Adrenal gland (tissue), 9 donors: ENCODE measurements at regions not wholly inside any gene's neighbourhood (a gene's known extent, or its start where the extent isn't known, plus 50 kb on each side); places are given as distances from the start of the nearest gene placed in this dataset.

Source experiments
- DNase-seq, 7 donors: peaks; one replicate each; pipeline ENCODE4 v3.0.0-alpha.2; 2019 to 2020
- H3K27ac ChIP-seq, 5 donors: fragments of 200-600 bp; sonication (generic) in 4 of 5; 1 replicate in 3 of 5; 2 replicates in 2 of 5; pipeline versions ENCODE4 v1.5.1 to v1.8.0; 2016 to 2020; ENCODE audit warnings: mild to moderate bottlenecking in 1 of 5
- H3K27me3 ChIP-seq: fragments of 200-600 bp; 2 replicates; pipeline ENCODE4 v1.8.0; 2021
- H3K36me3 ChIP-seq, 2 donors: fragments of 200-600 bp; replicated peaks in 1 of 2; 1 replicate in 1 of 2; 2 replicates in 1 of 2; pipeline versions ENCODE4 v1.5.1 to v1.8.0; 2018 to 2022
- H3K4me1 ChIP-seq, 2 donors: fragments of 200-600 bp; replicated peaks in 1 of 2; 1 replicate in 1 of 2; 2 replicates in 1 of 2; pipeline versions ENCODE4 v1.5.1 to v1.8.0; 2018 to 2021
- H3K4me3 ChIP-seq, 4 donors: fragments of 200-600 bp; sonication (generic) in 3 of 4; one replicate each; pipeline ENCODE4 v1.5.1; 2016 to 2018
- H3K9me3 ChIP-seq, 3 donors: fragments of 200-600 bp; sonication (generic) in 1 of 3; replicated peaks in 1 of 3; 1 replicate in 2 of 3; 2 replicates in 1 of 3; pipeline versions ENCODE4 v1.5.1 to v1.8.0; 2016 to 2021
- CTCF ChIP-seq, 6 experiments: fragments of 450-650 bp in 4 of 6; fragments of 200-600 bp in 2 of 6; sonication (generic) in 1 of 6; IDR thresholded peaks; 1 replicate in 5 of 6; 2 replicates in 1 of 6; pipeline versions ENCODE4 v1.5.1 to v1.8.0; 2016 to 2021; ENCODE audit warnings: antibody characterized with exemption in 6 of 6, mild to moderate bottlenecking in 2 of 6, moderate library complexity in 1 of 6
- POLR2A ChIP-seq, 2 donors: fragments of 450-650 bp; IDR thresholded peaks; one replicate each; pipeline ENCODE4 v1.6.1; 2017; ENCODE audit warnings: antibody characterized with exemption in 2 of 2, mild to moderate bottlenecking in 2 of 2, moderate library complexity in 1 of 2
- WGBS, 4 donors: extraction: QIAGEN DNeasy Blood & Tissue Kit in 2 of 4; methylation state at CpG; one replicate each; pipeline versions ENCODE4 v1.1.5 to v1.1.7; 2013 to 2017; 5-methylcytosine and 5-hydroxymethylcytosine counted together
- intact Hi-C, 2 donors: fragments of 100-400 bp; cut with DNase I; formaldehyde crosslinking; loops; one replicate each; pipeline versions ENCODE4 v1.14.1 to v1.15.0; 2022 to 2023
- donor health status: healthy with polysubstance abuse.
- donor health status: Bipolar disorder and iron deficiency.
- donor health status: DM: yes; HTN: yes; CAD: no.
- donor health status: DM: no; HTN: no; CAD: no.
- donor health status: DM: no; HTN: no; CAD: no.

- Histone ChIP-seq H3K4me1 (no peaks in the 10 kb centered on the region), H3K36me3 (no peaks in the 10 kb centered on the region), H3K4me3 (no peak overlapping the region), H3K9me3 (no peaks in the 10 kb centered on the region), H3K27me3 (peaks cover 8% of the 10 kb centered on the region), H3K27ac (no peak overlapping the region)
- no peak for DNase-seq
- TF ChIP-seq CTCF (IDR thresholded peaks at IDR 0.05) (no peak), POLR2A (IDR thresholded peaks at IDR 0.05) (no peak)
- WGBS, 4 donors, result 60 to 65% (median 62%) methylated on average over 2 of the region's 2 CpGs
- intact Hi-C loops, result no loop called here
Measured at GRCh38 chrX:113315927-113316326, 475.3 kb upstream of the AMOT start.

GRCh38 chrX:113305496-113305895 is 464.9 kb upstream of the AMOT start:
- intact Hi-C loops, result no loop called here
- TF ChIP-seq CTCF (IDR thresholded peaks at IDR 0.05) (no peak), POLR2A (IDR thresholded peaks at IDR 0.05) (no peak)
- H3K27me3 ChIP-seq, result no peaks in the 10 kb centered on the region
- no peaks in the 10 kb centered on the region for H3K36me3 ChIP-seq
- H3K9me3 ChIP-seq, result no peaks in the 10 kb centered on the region
- H3K4me3 ChIP-seq, result no peak overlapping the region
- DNase-seq, result no peak
- WGBS, 4 donors, result 29 to 68% (median 47%) methylated on average over 1 of the region's 1 CpG
- H3K27ac ChIP-seq, result no peak overlapping the region
- H3K4me1 ChIP-seq, result no peaks in the 10 kb centered on the region

GRCh38 chrX:113300580-113300979 is 459.9 kb upstream of the AMOT start:
- Histone ChIP-seq H3K27me3 (no peaks in the 10 kb centered on the region), H3K36me3 (no peaks in the 10 kb centered on the region), H3K9me3 (no peaks in the 10 kb centered on the region), H3K4me1 (no peaks in the 10 kb centered on the region), H3K4me3 (no peak overlapping the region), H3K27ac (no peak overlapping the region)
- WGBS, 4 donors, result 48 to 57% (median 56%) methylated on average over 3 of the region's 3 CpGs
- no peak for DNase-seq
- intact Hi-C loops, result no loop called here
- TF ChIP-seq POLR2A (IDR thresholded peaks at IDR 0.05), result no peak
- no peak for TF ChIP-seq CTCF (IDR thresholded peaks at IDR 0.05)

GRCh38 chrX:113297437-113297836 is 456.8 kb upstream of the AMOT start:
- Histone ChIP-seq H3K36me3 (no peaks in the 10 kb centered on the region), H3K4me1 (no peaks in the 10 kb centered on the region), H3K27me3 (peaks cover 2% of the 10 kb centered on the region), H3K27ac (no peak overlapping the region), H3K9me3 (no peaks in the 10 kb centered on the region), H3K4me3 (no peak overlapping the region)
- TF ChIP-seq POLR2A (IDR thresholded peaks at IDR 0.05) (no peak), CTCF (IDR thresholded peaks at IDR 0.05) (no peak)
- no peak for DNase-seq
- intact Hi-C loops, result no loop called here
